NB4 (cell line): ENCODE measurements at regions not wholly inside any gene's neighbourhood (a gene's known extent, or its start where the extent isn't known, plus 50 kb on each side); places are given as distances from the start of the nearest gene placed in this dataset.

ENCODE experiments used
- POLR2A ChIP-seq: IDR thresholded peaks from 2 replicates; pipeline ENCODE4 v1.6.1; 2011; ENCODE audit warnings: mild to moderate bottlenecking; ENCODE audit not compliant: insufficient read length; ENCODE audit errors: extremely low read depth
- TF ChIP-seq, protein P1 (sequence below): IDR thresholded peaks from one replicate; pipeline ENCODE4 v1.5.1; 2012; ENCODE audit warnings: low read depth, low read length
- TF ChIP-seq, protein P2 (sequence below): IDR thresholded peaks from 2 replicates; pipeline ENCODE4 v1.6.1; 2011; ENCODE audit warnings: low read depth, low read length

DNA sequence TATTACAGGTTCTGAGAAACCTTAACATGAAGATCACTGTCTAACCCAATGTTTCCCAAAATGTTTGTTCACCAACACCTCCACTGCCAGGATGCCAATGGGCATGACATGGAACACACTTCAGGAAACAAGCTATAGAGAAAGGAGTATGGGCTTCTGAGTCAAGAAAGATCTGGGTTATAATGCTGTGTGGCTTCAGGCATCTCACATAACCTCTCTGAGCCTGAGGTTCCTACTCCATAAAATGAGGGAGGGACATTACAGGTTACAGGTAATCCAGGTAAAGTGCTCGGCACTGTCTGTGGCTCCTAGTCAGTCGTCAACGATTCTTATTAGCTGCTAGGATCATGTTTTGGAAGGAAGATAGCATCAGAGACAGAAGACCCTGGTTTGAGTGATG, 126.4 kb upstream of the SMAD3 start:
- TF ChIP-seq, protein P1, sequence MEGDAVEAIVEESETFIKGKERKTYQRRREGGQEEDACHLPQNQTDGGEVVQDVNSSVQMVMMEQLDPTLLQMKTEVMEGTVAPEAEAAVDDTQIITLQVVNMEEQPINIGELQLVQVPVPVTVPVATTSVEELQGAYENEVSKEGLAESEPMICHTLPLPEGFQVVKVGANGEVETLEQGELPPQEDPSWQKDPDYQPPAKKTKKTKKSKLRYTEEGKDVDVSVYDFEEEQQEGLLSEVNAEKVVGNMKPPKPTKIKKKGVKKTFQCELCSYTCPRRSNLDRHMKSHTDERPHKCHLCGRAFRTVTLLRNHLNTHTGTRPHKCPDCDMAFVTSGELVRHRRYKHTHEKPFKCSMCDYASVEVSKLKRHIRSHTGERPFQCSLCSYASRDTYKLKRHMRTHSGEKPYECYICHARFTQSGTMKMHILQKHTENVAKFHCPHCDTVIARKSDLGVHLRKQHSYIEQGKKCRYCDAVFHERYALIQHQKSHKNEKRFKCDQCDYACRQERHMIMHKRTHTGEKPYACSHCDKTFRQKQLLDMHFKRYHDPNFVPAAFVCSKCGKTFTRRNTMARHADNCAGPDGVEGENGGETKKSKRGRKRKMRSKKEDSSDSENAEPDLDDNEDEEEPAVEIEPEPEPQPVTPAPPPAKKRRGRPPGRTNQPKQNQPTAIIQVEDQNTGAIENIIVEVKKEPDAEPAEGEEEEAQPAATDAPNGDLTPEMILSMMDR, result no peak
- TF ChIP-seq POLR2A, result no peak
- TF ChIP-seq, protein P2, sequence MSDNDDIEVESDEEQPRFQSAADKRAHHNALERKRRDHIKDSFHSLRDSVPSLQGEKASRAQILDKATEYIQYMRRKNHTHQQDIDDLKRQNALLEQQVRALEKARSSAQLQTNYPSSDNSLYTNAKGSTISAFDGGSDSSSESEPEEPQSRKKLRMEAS, result no peak
